CD8-positive, alpha-beta memory T cell (primary cell): ENCODE measurements at regions not wholly inside any gene's neighbourhood (a gene's known extent, or its start where the extent isn't known, plus 50 kb on each side); places are given as distances from the start of the nearest gene placed in this dataset.

Source experiments
- CTCF ChIA-PET: fragments of 350-600 bp; sonication (Branson Sonifier 250); formaldehyde crosslinking; loops from one replicate; lab custom pipeline; 2021; ENCODE audit warnings: antibody characterized with exemption; lab: Charles Lee
- POLR2A ChIA-PET: fragments of 350-600 bp; sonication (Branson Sonifier 250); formaldehyde crosslinking; loops from one replicate; lab custom pipeline; 2021; ENCODE audit warnings: antibody characterized with exemption; lab: Charles Lee
- DNase-seq, 5 donors: peaks; one replicate each; pipeline versions ENCODE4 v3.0.0 to v3.0.0-alpha.2; 2020 to 2022; ENCODE audit warnings: mixed read lengths in 1 of 5
- H3K27ac ChIP-seq: one replicate; pipeline ENCODE4 v1.7.0; 2013; ENCODE audit warnings: low read depth, mild to moderate bottlenecking, low read length, moderate library complexity
- H3K27me3 ChIP-seq: 2 replicates; pipeline ENCODE4 v1.7.0; 2013; ENCODE audit warnings: low read length, mild to moderate bottlenecking; ENCODE audit not compliant: insufficient read depth, poor library complexity, severe bottlenecking
- H3K36me3 ChIP-seq: 2 replicates; pipeline ENCODE4 v1.7.0; 2013; ENCODE audit warnings: mild to moderate bottlenecking, low read length, moderate library complexity; ENCODE audit not compliant: insufficient read depth
- H3K4me1 ChIP-seq: 2 replicates; pipeline ENCODE4 v1.7.0; 2013; ENCODE audit warnings: mild to moderate bottlenecking, low read length, moderate library complexity; ENCODE audit not compliant: insufficient read depth
- H3K4me3 ChIP-seq: 2 replicates; pipeline ENCODE4 v1.7.0; 2013; ENCODE audit warnings: mild to moderate bottlenecking, low read length
- H3K9me3 ChIP-seq: 2 replicates; pipeline ENCODE4 v1.7.0; 2013; ENCODE audit warnings: mild to moderate bottlenecking, low read length
- H3K27ac Mint-ChIP-seq, 8 donors: one replicate each; pipeline ENCODE4 v1.8.0; 2020 to 2021; ENCODE audit warnings: mixed read lengths in 8 of 8, mild to moderate bottlenecking in 6 of 8, inconsistent platforms in 3 of 8, moderate library complexity in 3 of 8
- H3K27me3 Mint-ChIP-seq, 2 donors: one replicate each; pipeline ENCODE4 v1.8.0; 2020 to 2021; ENCODE audit warnings: mixed read lengths in 2 of 2, mild to moderate bottlenecking in 1 of 2, moderate library complexity in 1 of 2
- H3K36me3 Mint-ChIP-seq, 3 donors: one replicate each; pipeline ENCODE4 v1.8.0; 2020 to 2021; ENCODE audit warnings: mixed read lengths in 3 of 3, inconsistent platforms in 1 of 3, mild to moderate bottlenecking in 1 of 3
- H3K4me1 Mint-ChIP-seq, 3 donors: one replicate each; pipeline ENCODE4 v1.8.0; 2020 to 2021; ENCODE audit warnings: mixed read lengths in 3 of 3, inconsistent platforms in 1 of 3, mild to moderate bottlenecking in 1 of 3
- H3K4me3 Mint-ChIP-seq, 7 donors: one replicate each; pipeline ENCODE4 v1.8.0; 2020 to 2021; ENCODE audit warnings: mixed read lengths in 7 of 7, mild to moderate bottlenecking in 6 of 7, moderate library complexity in 4 of 7, inconsistent platforms in 2 of 7
- H3K9me3 Mint-ChIP-seq, 5 donors: one replicate each; pipeline ENCODE4 v1.8.0; 2020 to 2022; ENCODE audit warnings: mixed read lengths in 5 of 5, mild to moderate bottlenecking in 3 of 5, moderate library complexity in 2 of 5, inconsistent platforms in 1 of 5

GRCh38 chr7:32335107-32335506, 155.1 kb downstream of the LSM5 start:
- no peaks in the 10 kb centered on the region for H3K36me3 ChIP-seq
- DNase-seq: no peak
- H3K27me3 Mint-ChIP-seq: peaks cover 0 to 6% of the 10 kb centered on the region in 2 donors
- H3K4me1 ChIP-seq: no peaks in the 10 kb centered on the region
- H3K36me3 Mint-ChIP-seq: peaks cover 0 to 2% (median 0%) of the 10 kb centered on the region in 3 donors
- H3K9me3 Mint-ChIP-seq: peaks cover 0 to 13% (median 9%) of the 10 kb centered on the region in 5 donors
- no peaks in the 10 kb centered on the region for H3K4me1 Mint-ChIP-seq
- H3K27ac Mint-ChIP-seq: no peak overlapping the region
- POLR2A ChIA-PET: no interaction called here
- H3K9me3 ChIP-seq: no peaks in the 10 kb centered on the region
- H3K4me3 Mint-ChIP-seq: no peak overlapping the region
- H3K27ac ChIP-seq: no peak overlapping the region
- CTCF ChIA-PET: no interaction called here
- no peaks in the 10 kb centered on the region for H3K27me3 ChIP-seq
- H3K4me3 ChIP-seq: no peak overlapping the region

- Mint-ChIP-seq H3K4me3 (no peak overlapping the region), H3K36me3 (peaks cover 0 to 2% (median 0%) of the 10 kb centered on the region in 3 donors), H3K9me3 (peaks cover 0 to 13% (median 7%) of the 10 kb centered on the region in 5 donors), H3K27ac (no peak overlapping the region), H3K27me3 (peaks cover 0 to 6% of the 10 kb centered on the region in 2 donors), H3K4me1 (no peaks in the 10 kb centered on the region)
- no peaks in the 10 kb centered on the region for H3K9me3 ChIP-seq
- no peak overlapping the region for H3K4me3 ChIP-seq
- no peaks in the 10 kb centered on the region for H3K4me1 ChIP-seq
- no peak overlapping the region for H3K27ac ChIP-seq
- no peaks in the 10 kb centered on the region for H3K36me3 ChIP-seq
- no peak for DNase-seq
- POLR2A ChIA-PET: no interaction called here
- no peaks in the 10 kb centered on the region for H3K27me3 ChIP-seq
- CTCF ChIA-PET: no interaction called here
Measured at GRCh38 chr7:32330602-32331001, 159.6 kb downstream of the LSM5 start.

- DNase-seq: no peak
- Mint-ChIP-seq H3K27me3 (peaks cover under 1 to 3% of the 10 kb centered on the region in 2 donors), H3K9me3 (peaks cover 0 to 4% (median 0%) of the 10 kb centered on the region in 5 donors), H3K4me1 (no peaks in the 10 kb centered on the region), H3K27ac (no peak overlapping the region), H3K4me3 (no peak overlapping the region), H3K36me3 (no peaks in the 10 kb centered on the region)
- H3K4me3 ChIP-seq: no peak overlapping the region
- H3K27ac ChIP-seq: no peak overlapping the region
- H3K36me3 ChIP-seq: no peaks in the 10 kb centered on the region
- CTCF ChIA-PET: no interaction called here
- H3K9me3 ChIP-seq: no peaks in the 10 kb centered on the region
- H3K27me3 ChIP-seq: no peaks in the 10 kb centered on the region
- POLR2A ChIA-PET: no interaction called here
- H3K4me1 ChIP-seq: no peaks in the 10 kb centered on the region
Measured at GRCh38 chr7:32326078-32326477, 164.1 kb downstream of the LSM5 start.

- Histone ChIP-seq H3K27ac (no peak overlapping the region), H3K4me3 (no peak overlapping the region), H3K4me1 (no peaks in the 10 kb centered on the region), H3K27me3 (no peaks in the 10 kb centered on the region), H3K9me3 (no peaks in the 10 kb centered on the region), H3K36me3 (no peaks in the 10 kb centered on the region)
- ChIA-PET POLR2A (no interaction called here), CTCF (no interaction called here)
- Mint-ChIP-seq H3K4me1 (no peaks in the 10 kb centered on the region), H3K27ac (no peak overlapping the region), H3K36me3 (no peaks in the 10 kb centered on the region), H3K9me3 (peaks cover 0 to 3% (median 0%) of the 10 kb centered on the region in 5 donors), H3K27me3 (peaks cover 8 to 19% of the 10 kb centered on the region in 2 donors), H3K4me3 (no peak overlapping the region)
- DNase-seq: no peak
Measured at GRCh38 chr7:32323712-32324111, 166.5 kb downstream of the LSM5 start.

- Mint-ChIP-seq H3K4me1 (no peaks in the 10 kb centered on the region), H3K4me3 (no peak overlapping the region), H3K36me3 (no peaks in the 10 kb centered on the region), H3K9me3 (peaks cover 0 to 3% (median 0%) of the 10 kb centered on the region in 5 donors), H3K27me3 (peaks cover 15 to 36% of the 10 kb centered on the region in 2 donors), H3K27ac (no peak overlapping the region)
- no peak overlapping the region for H3K4me3 ChIP-seq
- POLR2A ChIA-PET: no interaction called here
- H3K4me1 ChIP-seq: no peaks in the 10 kb centered on the region
- no peak overlapping the region for H3K27ac ChIP-seq
- H3K36me3 ChIP-seq: no peaks in the 10 kb centered on the region
- no peak for DNase-seq
- CTCF ChIA-PET: no interaction called here
- no peaks in the 10 kb centered on the region for H3K9me3 ChIP-seq
- H3K27me3 ChIP-seq: no peaks in the 10 kb centered on the region
Measured at GRCh38 chr7:32319012-32319382, 171.2 kb downstream of the LSM5 start.

GRCh38 chr7:32318300-32319011, 171.7 kb downstream of the LSM5 start:
- POLR2A ChIA-PET: no interaction called here

GRCh38 chr7:32316839-32317238, 173.3 kb downstream of the LSM5 start:
- Mint-ChIP-seq H3K27me3 (peaks cover 15 to 36% of the 10 kb centered on the region in 2 donors), H3K9me3 (peaks cover 0 to 3% (median 0%) of the 10 kb centered on the region in 5 donors), H3K27ac (no peak overlapping the region), H3K36me3 (no peaks in the 10 kb centered on the region), H3K4me3 (peak overlapping the region in 1 of 7 donors; percentile 10), H3K4me1 (no peaks in the 10 kb centered on the region)
- no peaks in the 10 kb centered on the region for H3K36me3 ChIP-seq
- no peaks in the 10 kb centered on the region for H3K4me1 ChIP-seq
- ChIA-PET POLR2A (no interaction called here), CTCF (no interaction called here)
- no peak for DNase-seq
- H3K4me3 ChIP-seq: no peak overlapping the region
- no peak overlapping the region for H3K27ac ChIP-seq
- no peaks in the 10 kb centered on the region for H3K9me3 ChIP-seq
- no peaks in the 10 kb centered on the region for H3K27me3 ChIP-seq

More at GRCh38 chr7:32318300-32319011, 171.7 kb downstream of the LSM5 start:
- H3K27ac ChIP-seq: no peak overlapping the region
- Mint-ChIP-seq H3K27me3 (peaks cover 15 to 36% of the 10 kb centered on the region in 2 donors), H3K4me3 (no peak overlapping the region), H3K27ac (no peak overlapping the region), H3K36me3 (no peaks in the 10 kb centered on the region), H3K9me3 (peaks cover 0 to 3% (median 0%) of the 10 kb centered on the region in 5 donors), H3K4me1 (no peaks in the 10 kb centered on the region)
- H3K9me3 ChIP-seq: no peaks in the 10 kb centered on the region
- DNase-seq: no peak
- no peaks in the 10 kb centered on the region for H3K36me3 ChIP-seq
- H3K27me3 ChIP-seq: no peaks in the 10 kb centered on the region
- no peaks in the 10 kb centered on the region for H3K4me1 ChIP-seq
- CTCF ChIA-PET: no interaction called here
- H3K4me3 ChIP-seq: no peak overlapping the region

- Mint-ChIP-seq H3K9me3 (no peaks in the 10 kb centered on the region), H3K27me3 (peaks cover 11 to 25% of the 10 kb centered on the region in 2 donors), H3K27ac (no peak overlapping the region), H3K4me3 (no peak overlapping the region), H3K4me1 (no peaks in the 10 kb centered on the region), H3K36me3 (no peaks in the 10 kb centered on the region)
- DNase-seq: no peak
- ChIA-PET POLR2A (no interaction called here), CTCF (no interaction called here)
- no peaks in the 10 kb centered on the region for H3K27me3 ChIP-seq
- no peaks in the 10 kb centered on the region for H3K4me1 ChIP-seq
- H3K9me3 ChIP-seq: no peaks in the 10 kb centered on the region
- H3K36me3 ChIP-seq: no peaks in the 10 kb centered on the region
- no peak overlapping the region for H3K4me3 ChIP-seq
- H3K27ac ChIP-seq: no peak overlapping the region
Measured at GRCh38 chr7:32314761-32315160, 175.4 kb downstream of the LSM5 start.
